GM13977 (cell line): ENCODE measurements at regions not wholly inside any gene's neighbourhood (a gene's known extent, or its start where the extent isn't known, plus 50 kb on each side); places are given as distances from the start of the nearest gene placed in this dataset.

Experiments used
- DNase-seq: peaks from one replicate; pipeline ENCODE4 v3.0.0; 2012; ENCODE audit warnings: low spot score
- in situ Hi-C: fragments of 300-500 bp; cut with MboI; formaldehyde crosslinking; loops from one replicate; pipeline ENCODE4 v1.12.0; 2022; ENCODE audit warnings: low sequenced_read_pairs, low pct_unique_long_range_greater_than_20kb, mixed read lengths, inconsistent platforms; ENCODE audit not compliant: unreplicated experiment
- TF ChIP-seq, protein P1 (sequence below): IDR thresholded peaks from 2 replicates; pipeline ENCODE4 v1.5.1; 2012; ENCODE audit warnings: mild to moderate bottlenecking, control low read depth; ENCODE audit not compliant: insufficient read depth; ENCODE audit errors: extremely low read depth, missing control alignments

DNA sequence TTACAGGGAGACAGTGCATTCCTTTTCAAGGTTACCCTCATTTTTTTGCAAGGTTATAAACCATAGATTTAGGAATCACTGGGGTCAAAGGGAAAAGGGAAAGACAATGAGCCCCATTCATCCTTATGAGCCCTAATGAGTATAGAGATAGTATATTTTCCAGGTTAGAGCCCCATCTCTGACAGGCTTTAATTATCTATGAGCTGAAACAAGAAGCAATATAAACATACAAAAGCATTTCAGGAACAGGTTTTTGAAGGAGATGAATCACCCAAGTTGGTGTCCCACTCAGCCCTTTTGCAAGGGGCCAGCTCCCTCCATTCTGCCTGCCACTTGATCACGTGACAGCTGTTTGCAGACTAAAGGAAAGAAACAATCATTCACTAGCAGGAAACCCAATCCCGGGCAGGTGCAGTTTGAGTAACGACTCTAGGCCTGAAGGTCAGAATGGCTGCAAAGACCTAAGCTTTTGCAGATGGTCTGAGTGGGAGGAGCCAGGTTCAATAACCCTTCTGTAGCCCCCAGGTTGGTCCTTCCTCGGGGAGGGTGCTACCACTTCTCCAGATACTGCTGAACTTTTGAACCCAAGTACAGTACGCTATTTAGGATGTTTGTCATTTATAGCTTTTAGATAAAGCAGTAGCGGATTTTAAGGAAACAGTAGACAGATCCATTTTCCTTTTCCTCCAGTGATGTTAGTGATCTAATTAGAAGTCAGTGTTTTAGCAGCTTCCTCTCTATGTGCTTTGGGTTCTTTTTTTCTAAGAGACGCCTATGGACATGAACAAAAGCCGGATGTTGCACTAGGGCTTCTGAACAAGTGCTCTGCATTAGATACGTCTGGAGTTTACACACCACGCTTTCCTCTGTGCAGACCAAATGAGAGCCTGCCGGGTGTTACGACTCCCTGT is 253.2 kb downstream of the SOX4 start:
- in situ Hi-C loops = no loop called here
- TF ChIP-seq, protein P1, sequence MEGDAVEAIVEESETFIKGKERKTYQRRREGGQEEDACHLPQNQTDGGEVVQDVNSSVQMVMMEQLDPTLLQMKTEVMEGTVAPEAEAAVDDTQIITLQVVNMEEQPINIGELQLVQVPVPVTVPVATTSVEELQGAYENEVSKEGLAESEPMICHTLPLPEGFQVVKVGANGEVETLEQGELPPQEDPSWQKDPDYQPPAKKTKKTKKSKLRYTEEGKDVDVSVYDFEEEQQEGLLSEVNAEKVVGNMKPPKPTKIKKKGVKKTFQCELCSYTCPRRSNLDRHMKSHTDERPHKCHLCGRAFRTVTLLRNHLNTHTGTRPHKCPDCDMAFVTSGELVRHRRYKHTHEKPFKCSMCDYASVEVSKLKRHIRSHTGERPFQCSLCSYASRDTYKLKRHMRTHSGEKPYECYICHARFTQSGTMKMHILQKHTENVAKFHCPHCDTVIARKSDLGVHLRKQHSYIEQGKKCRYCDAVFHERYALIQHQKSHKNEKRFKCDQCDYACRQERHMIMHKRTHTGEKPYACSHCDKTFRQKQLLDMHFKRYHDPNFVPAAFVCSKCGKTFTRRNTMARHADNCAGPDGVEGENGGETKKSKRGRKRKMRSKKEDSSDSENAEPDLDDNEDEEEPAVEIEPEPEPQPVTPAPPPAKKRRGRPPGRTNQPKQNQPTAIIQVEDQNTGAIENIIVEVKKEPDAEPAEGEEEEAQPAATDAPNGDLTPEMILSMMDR = no peak
- DNase-seq = no peak

- in situ Hi-C loops = no loop called here
- TF ChIP-seq, protein P1 = no peak
- no peak for DNase-seq
Observed at GRCh38 chr6:21847711-21848480, 254.3 kb downstream of the SOX4 start.

DNA sequence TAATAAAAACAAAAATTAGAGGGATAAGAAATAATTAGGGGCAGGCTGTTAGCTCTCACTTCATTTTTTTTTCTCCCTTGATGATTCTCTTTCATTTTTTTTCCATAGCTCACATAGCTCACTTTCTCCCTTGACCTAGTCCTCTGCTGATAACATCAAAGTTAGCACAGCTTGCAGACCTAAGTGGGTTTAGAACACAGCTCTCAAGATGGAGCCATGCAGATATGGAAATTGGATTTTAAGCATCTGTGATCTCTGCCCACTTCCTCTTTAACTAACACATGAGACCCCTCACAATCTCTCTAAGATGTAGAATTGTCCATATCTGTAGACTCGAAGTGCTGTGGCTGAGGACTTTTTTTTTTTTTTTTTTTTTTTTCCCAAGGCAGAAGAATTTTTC is 257.1 kb downstream of the SOX4 start:
- in situ Hi-C loops = no loop called here
- TF ChIP-seq, protein P1 = no peak
- DNase-seq = no peak

GRCh38 chr6:21855811-21856455 is 262.4 kb downstream of the SOX4 start:
- TF ChIP-seq, protein P1 = no peak
- DNase-seq = no peak

GRCh38 chr6:21856456-21856825 is 262.9 kb downstream of the SOX4 start:
- no peak for DNase-seq
- TF ChIP-seq, protein P1 = no peak
- in situ Hi-C loops = no loop called here

More at GRCh38 chr6:21855811-21856455, 262.4 kb downstream of the SOX4 start:
- in situ Hi-C loops = no loop called here

DNA sequence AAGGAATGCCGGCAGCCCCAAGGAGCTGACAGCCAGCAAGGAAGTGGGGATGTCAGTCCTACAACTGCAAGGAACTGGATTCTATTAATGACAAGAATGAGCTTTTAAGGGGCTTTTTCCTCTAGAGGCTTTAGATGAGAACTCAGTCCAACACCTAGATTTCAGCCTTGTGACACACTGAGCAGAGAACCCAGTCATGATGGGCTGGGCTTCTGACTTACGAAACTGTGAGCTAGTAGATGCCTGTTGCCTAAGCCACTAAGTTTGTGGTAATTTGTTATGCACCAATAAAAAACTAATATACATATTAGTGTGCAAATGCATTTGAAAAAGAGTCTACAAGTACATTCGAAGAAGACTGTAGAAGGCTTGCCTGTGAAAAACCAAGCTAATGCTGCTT is 263.3 kb downstream of the SOX4 start:
- no peak for DNase-seq
- in situ Hi-C loops = no loop called here
- TF ChIP-seq, protein P1 = no peak
